ENCODE measurements at regions not wholly inside any gene's neighbourhood (a gene's known extent, or its start where the extent isn't known, plus 50 kb on each side); places are given as distances from the start of the nearest gene placed in this dataset.

- in situ Hi-C loops (cut with HindIII; ENCODE audit: low pct_unique_long_range_greater_than_20kb, low sequenced_read_pairs), result no loop called here
- DNase-seq (ENCODE audit: low read depth, low spot score), result no peak
These were observed 128.6 kb upstream of the THY1 start for GRCh38 chr11:119551420-119552105.

- in situ Hi-C loops (cut with HindIII; ENCODE audit: low pct_unique_long_range_greater_than_20kb, low sequenced_read_pairs), result no loop called here
- DNase-seq (ENCODE audit: low read depth, low spot score), result no peak
These were observed 127.2 kb upstream of the THY1 start for GRCh38 chr11:119550053-119550752.

- in situ Hi-C loops (cut with HindIII; ENCODE audit: low pct_unique_long_range_greater_than_20kb, low sequenced_read_pairs), result no loop called here
- no peak for DNase-seq (ENCODE audit: low read depth, low spot score)
These were observed 124.5 kb upstream of the THY1 start for GRCh38 chr11:119547511-119547910.

- in situ Hi-C loops (cut with HindIII; ENCODE audit: low pct_unique_long_range_greater_than_20kb, low sequenced_read_pairs), result no loop called here
- no peak for DNase-seq (ENCODE audit: low read depth, low spot score)
These were observed 123.3 kb upstream of the THY1 start for GRCh38 chr11:119545978-119546915.

- in situ Hi-C loops (cut with HindIII; ENCODE audit: low pct_unique_long_range_greater_than_20kb, low sequenced_read_pairs), result no loop called here
- DNase-seq (ENCODE audit: low read depth, low spot score), result no peak
These were observed 117.6 kb upstream of the THY1 start for GRCh38 chr11:119540370-119541125.

- DNase-seq (ENCODE audit: low read depth, low spot score), result no peak
- in situ Hi-C loops (cut with HindIII; ENCODE audit: low pct_unique_long_range_greater_than_20kb, low sequenced_read_pairs), result no loop called here
These were observed 116.6 kb upstream of the THY1 start for GRCh38 chr11:119539583-119539982.

- in situ Hi-C loops (cut with HindIII; ENCODE audit: low pct_unique_long_range_greater_than_20kb, low sequenced_read_pairs), result no loop called here
- no peak for DNase-seq (ENCODE audit: low read depth, low spot score)
These were observed 115.8 kb upstream of the THY1 start for GRCh38 chr11:119538753-119539152.

GRCh38 chr11:119537306-119538253, 114.6 kb upstream of the THY1 start:
- in situ Hi-C loops (cut with HindIII; ENCODE audit: low pct_unique_long_range_greater_than_20kb, low sequenced_read_pairs), result no loop called here
- DNase-seq (ENCODE audit: low read depth, low spot score), result no peak

GRCh38 chr11:119536801-119537200, 113.8 kb upstream of the THY1 start:
- in situ Hi-C loops (cut with HindIII; ENCODE audit: low pct_unique_long_range_greater_than_20kb, low sequenced_read_pairs), result no loop called here
- peak; percentile 6 for DNase-seq (ENCODE audit: low read depth, low spot score)

- in situ Hi-C loops (cut with HindIII; ENCODE audit: low pct_unique_long_range_greater_than_20kb, low sequenced_read_pairs), result no loop called here
- peak; percentile 69 for DNase-seq (ENCODE audit: low read depth, low spot score)
These were observed 111.2 kb upstream of the THY1 start for GRCh38 chr11:119533921-119534736.

GRCh38 chr11:119533462-119533861, 110.5 kb upstream of the THY1 start:
- in situ Hi-C loops (cut with HindIII; ENCODE audit: low pct_unique_long_range_greater_than_20kb, low sequenced_read_pairs), result no loop called here
- no peak for DNase-seq (ENCODE audit: low read depth, low spot score)

- no peak for DNase-seq (ENCODE audit: low read depth, low spot score)
- in situ Hi-C loops (cut with HindIII; ENCODE audit: low pct_unique_long_range_greater_than_20kb, low sequenced_read_pairs), result no loop called here
These were observed 109.6 kb upstream of the THY1 start for GRCh38 chr11:119532551-119532950.

- in situ Hi-C loops (cut with HindIII; ENCODE audit: low pct_unique_long_range_greater_than_20kb, low sequenced_read_pairs), result no loop called here
- DNase-seq (ENCODE audit: low read depth, low spot score), result no peak
These were observed 108.7 kb upstream of the THY1 start for GRCh38 chr11:119531623-119532022.

GRCh38 chr11:119531056-119531455, 108.1 kb upstream of the THY1 start:
- DNase-seq (ENCODE audit: low read depth, low spot score), result no peak
- in situ Hi-C loops (cut with HindIII; ENCODE audit: low pct_unique_long_range_greater_than_20kb, low sequenced_read_pairs), result no loop called here

GRCh38 chr11:119530509-119530908, 107.5 kb upstream of the THY1 start:
- in situ Hi-C loops (cut with HindIII; ENCODE audit: low pct_unique_long_range_greater_than_20kb, low sequenced_read_pairs), result no loop called here
- DNase-seq (ENCODE audit: low read depth, low spot score), result no peak

- in situ Hi-C loops (cut with HindIII; ENCODE audit: low pct_unique_long_range_greater_than_20kb, low sequenced_read_pairs), result no loop called here
- no peak for DNase-seq (ENCODE audit: low read depth, low spot score)
These were observed 107.0 kb upstream of the THY1 start for GRCh38 chr11:119529936-119530335.

All from SK-MEL-5 (cell line).